Astrocyte of the cerebellum (primary cell): ENCODE measurements at regions not wholly inside any gene's neighbourhood (a gene's known extent, or its start where the extent isn't known, plus 50 kb on each side); places are given as distances from the start of the nearest gene placed in this dataset.

Experiments used
- DNase-seq: peaks from one replicate; pipeline ENCODE4 v3.0.0-alpha.2; 2011; ENCODE audit warnings: low read depth
- H3K4me3 ChIP-seq: 2 replicates; pipeline ENCODE4 v1.5.1; 2011; ENCODE audit warnings: mild to moderate bottlenecking, low read depth, low read length, moderate library complexity
- in situ Hi-C: cut with HindIII; loops from 2 replicates; pipeline ENCODE4 v1.10.0; 2017; ENCODE audit warnings: low sequenced_read_pairs
- TF ChIP-seq, protein P1 (sequence below): IDR thresholded peaks from 2 replicates; pipeline ENCODE4 v1.5.1; 2012; ENCODE audit warnings: low read length, low read depth, moderate library complexity, mild to moderate bottlenecking; ENCODE audit errors: missing control alignments

DNA sequence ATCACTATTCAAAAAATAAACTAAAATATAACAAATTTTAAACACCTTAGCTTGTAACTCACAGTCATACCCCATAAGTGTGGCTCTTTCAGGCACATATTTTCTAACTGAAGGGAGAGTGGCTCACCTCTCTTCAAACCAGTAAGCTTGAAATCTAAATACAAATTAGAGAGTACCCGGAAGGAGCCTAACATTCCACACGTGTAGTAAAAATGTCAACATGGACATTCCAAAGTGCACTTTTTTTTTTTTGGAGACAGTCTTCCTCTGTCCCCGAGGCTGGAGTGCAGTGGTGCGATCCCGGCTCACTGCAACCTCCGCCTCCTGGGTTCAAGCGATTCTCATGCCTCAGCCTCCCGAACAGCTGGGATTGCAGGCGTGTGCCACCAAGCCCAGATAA is 275.6 kb upstream of the ADGRL2 start:
- in situ Hi-C loops, result no loop called here
- TF ChIP-seq, protein P1, sequence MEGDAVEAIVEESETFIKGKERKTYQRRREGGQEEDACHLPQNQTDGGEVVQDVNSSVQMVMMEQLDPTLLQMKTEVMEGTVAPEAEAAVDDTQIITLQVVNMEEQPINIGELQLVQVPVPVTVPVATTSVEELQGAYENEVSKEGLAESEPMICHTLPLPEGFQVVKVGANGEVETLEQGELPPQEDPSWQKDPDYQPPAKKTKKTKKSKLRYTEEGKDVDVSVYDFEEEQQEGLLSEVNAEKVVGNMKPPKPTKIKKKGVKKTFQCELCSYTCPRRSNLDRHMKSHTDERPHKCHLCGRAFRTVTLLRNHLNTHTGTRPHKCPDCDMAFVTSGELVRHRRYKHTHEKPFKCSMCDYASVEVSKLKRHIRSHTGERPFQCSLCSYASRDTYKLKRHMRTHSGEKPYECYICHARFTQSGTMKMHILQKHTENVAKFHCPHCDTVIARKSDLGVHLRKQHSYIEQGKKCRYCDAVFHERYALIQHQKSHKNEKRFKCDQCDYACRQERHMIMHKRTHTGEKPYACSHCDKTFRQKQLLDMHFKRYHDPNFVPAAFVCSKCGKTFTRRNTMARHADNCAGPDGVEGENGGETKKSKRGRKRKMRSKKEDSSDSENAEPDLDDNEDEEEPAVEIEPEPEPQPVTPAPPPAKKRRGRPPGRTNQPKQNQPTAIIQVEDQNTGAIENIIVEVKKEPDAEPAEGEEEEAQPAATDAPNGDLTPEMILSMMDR, result no peak
- DNase-seq, result no peak
- H3K4me3 ChIP-seq, result no peak overlapping the region

DNA sequence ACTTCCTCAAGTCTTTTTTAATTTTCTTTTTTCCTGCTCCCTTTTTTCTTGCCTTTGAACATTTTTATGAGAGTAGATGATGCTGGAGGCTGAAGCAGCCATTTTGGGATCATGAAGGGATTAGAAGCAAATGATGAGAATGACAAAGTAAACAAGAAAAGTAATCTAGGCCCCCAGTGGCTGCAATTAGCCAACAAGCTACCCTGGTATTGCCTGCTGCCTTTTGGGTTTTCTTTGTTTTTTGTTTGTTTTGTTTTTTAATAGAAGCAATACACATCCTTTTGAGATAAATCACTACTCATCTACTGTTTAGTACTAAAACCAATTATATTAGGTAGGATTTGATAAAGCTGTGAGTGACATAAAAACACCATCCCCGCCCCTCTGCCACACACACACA is 280.7 kb upstream of the ADGRL2 start:
- TF ChIP-seq, protein P1, result no peak
- in situ Hi-C loops, result no loop called here
- DNase-seq, result no peak
- H3K4me3 ChIP-seq, result no peak overlapping the region

DNA sequence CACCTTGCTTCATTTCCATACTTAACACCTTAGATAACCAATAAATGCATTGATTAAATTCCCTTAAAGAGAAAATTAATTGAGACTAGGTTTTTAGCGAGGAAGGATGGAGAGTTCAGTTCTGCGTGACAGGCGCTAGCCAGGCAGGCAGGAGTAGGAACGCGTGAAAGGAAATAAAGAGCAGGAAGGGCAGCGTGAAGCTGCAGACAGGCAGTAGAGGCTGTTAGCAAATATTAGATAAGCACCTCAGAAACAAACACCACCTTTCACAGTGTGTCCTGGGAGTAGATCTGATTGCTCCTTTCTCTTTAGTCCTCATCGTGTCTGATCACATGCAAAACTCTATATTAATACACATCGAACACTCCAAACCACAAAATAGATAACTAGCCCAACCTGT is 282.7 kb upstream of the ADGRL2 start:
- TF ChIP-seq, protein P1, result no peak
- no peak overlapping the region for H3K4me3 ChIP-seq
- in situ Hi-C loops, result no loop called here
- DNase-seq, result no peak

DNA sequence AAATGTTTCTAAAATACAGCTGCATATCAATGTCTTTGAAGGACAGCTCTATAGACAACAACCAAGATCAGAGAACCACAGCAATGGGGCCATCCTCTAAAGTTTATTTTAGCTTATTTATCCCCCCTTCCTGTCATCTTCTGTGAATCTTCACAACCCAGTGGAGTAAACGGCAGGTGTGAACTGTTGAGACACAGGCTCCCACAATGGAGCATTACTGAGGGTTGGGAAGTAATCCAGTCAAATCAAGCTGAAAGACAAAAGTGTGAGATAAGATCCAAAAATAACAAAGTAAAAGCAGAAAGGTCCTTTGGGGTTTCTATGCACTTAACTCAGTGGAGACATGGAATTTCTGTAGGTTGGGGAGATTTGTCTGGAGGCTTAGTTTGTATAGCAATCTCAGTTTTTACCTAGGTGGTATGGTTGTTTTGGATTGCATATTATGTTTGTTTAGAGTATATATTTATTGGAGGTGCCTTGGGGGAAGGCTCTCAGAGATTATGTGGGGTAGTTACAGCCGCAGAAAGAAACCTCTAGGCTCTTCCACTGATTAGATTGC is 286.9 kb upstream of the ADGRL2 start:
- H3K4me3 ChIP-seq, result no peak overlapping the region
- no peak for DNase-seq
- TF ChIP-seq, protein P1, result no peak
- in situ Hi-C loops, result no loop called here

DNA sequence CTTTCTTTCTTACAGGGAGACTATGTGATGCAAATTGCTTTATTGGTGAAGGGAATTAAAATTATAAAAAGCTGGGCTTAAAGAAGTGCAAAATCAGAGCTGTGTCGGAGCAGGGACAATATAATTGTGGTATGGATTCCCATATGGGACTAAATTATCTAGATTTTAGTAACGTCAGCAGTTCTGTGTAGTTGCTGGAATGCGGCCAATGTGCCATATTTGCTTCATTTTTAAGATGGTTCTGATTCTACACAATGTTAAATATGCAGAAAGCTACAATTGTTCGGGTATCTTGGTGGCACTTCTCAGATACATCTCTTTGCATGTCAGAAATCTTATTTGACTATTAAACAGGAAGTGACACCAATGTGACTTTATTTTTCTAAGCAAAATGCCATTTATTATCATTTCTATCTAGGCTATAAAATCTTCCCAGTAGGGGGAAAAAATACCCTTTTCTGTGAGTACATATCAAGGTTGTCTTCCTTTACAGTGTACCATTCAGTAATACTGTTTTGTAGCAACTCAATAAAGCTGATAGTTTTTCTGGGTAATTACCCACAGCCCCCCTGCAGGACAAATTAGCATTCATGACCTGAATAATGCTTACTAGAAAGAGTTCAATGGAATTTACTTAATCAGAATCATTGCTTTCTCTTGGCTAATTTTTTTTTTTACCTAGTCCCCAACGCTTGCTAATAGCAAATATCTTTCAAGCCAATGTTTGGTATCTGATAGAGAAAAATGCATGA is 288.3 kb upstream of the ADGRL2 start:
- H3K4me3 ChIP-seq, result no peak overlapping the region
- no peak for DNase-seq
- TF ChIP-seq, protein P1, result no peak
- in situ Hi-C loops, result no loop called here

DNA sequence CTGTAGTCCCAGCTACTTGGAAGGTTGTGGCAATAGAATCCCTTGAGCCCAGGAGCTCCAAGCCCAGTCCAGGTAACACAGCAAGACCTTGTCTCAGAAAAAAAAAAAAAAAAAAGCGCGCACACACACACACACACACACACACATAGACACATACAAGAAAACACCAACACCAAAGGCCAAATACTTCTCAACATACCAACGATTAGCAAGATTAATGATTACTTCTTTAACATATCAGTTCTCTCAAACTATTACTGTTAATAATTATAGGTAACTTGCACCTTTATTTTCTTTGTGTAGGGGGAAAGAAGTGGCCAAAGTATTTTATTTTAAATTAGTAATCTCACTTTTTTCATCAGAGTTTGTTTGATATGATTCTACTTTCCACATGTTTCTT is 289.5 kb upstream of the ADGRL2 start:
- in situ Hi-C loops, result no loop called here
- no peak for DNase-seq
- TF ChIP-seq, protein P1, result no peak
- H3K4me3 ChIP-seq, result no peak overlapping the region
